ENCODE measurements at regions not wholly inside any gene's neighbourhood (a gene's known extent, or its start where the extent isn't known, plus 50 kb on each side); places are given as distances from the start of the nearest gene placed in this dataset.

- intact Hi-C loops (cut with DNase I): no loop called here
- DNase-seq (no peak), ATAC-seq (no peak)
- no peaks in the 10 kb centered on the region for H3K4me1 ChIP-seq (ENCODE audit: control insufficient read depth, insufficient read depth, low read length)
- H3K27me3 ChIP-seq (ENCODE audit: control insufficient read depth, insufficient read depth): no peaks in the 10 kb centered on the region
- H3K9me3 ChIP-seq (ENCODE audit: control insufficient read depth, low read length): no peaks in the 10 kb centered on the region
- WGBS: 42% methylated on average over 11 of the region's 11 CpGs
- no peak overlapping the region for H3K27ac ChIP-seq (ENCODE audit: low read length)
- no peak overlapping the region for H3K4me3 ChIP-seq (ENCODE audit: low read length)
These were observed 1199.8 kb upstream of the MAP3K7 start for GRCh38 chr6:91786474-91787184.

GRCh38 chr6:91782802-91783201 is 1195.9 kb upstream of the MAP3K7 start:
- Histone ChIP-seq H3K4me3 (ENCODE audit: low read length) (no peak overlapping the region), H3K27ac (ENCODE audit: low read length) (no peak overlapping the region), H3K27me3 (ENCODE audit: control insufficient read depth, insufficient read depth) (no peaks in the 10 kb centered on the region), H3K9me3 (ENCODE audit: control insufficient read depth, low read length) (no peaks in the 10 kb centered on the region), H3K4me1 (ENCODE audit: control insufficient read depth, insufficient read depth, low read length) (no peaks in the 10 kb centered on the region)
- intact Hi-C loops (cut with DNase I): no loop called here
- DNase-seq: no peak
- 47% methylated on average over 2 of the region's 2 CpGs for whole genome bisulfite sequencing
- no peak for ATAC-seq

- H3K27me3 ChIP-seq (ENCODE audit: control insufficient read depth, insufficient read depth): no peaks in the 10 kb centered on the region
- no peak overlapping the region for H3K27ac ChIP-seq (ENCODE audit: low read length)
- DNase-seq: no peak
- no peaks in the 10 kb centered on the region for H3K4me1 ChIP-seq (ENCODE audit: control insufficient read depth, insufficient read depth, low read length)
- no peak overlapping the region for H3K4me3 ChIP-seq (ENCODE audit: low read length)
- ATAC-seq: no peak
- intact Hi-C loops (cut with DNase I): no loop called here
- H3K9me3 ChIP-seq (ENCODE audit: control insufficient read depth, low read length): no peaks in the 10 kb centered on the region
- WGBS: 41% methylated on average over 3 of the region's 3 CpGs
These were observed 1195.1 kb upstream of the MAP3K7 start for GRCh38 chr6:91781946-91782345.

- Histone ChIP-seq H3K9me3 (ENCODE audit: control insufficient read depth, low read length) (no peaks in the 10 kb centered on the region), H3K4me3 (ENCODE audit: low read length) (no peak overlapping the region), H3K4me1 (ENCODE audit: control insufficient read depth, insufficient read depth, low read length) (no peaks in the 10 kb centered on the region), H3K27ac (ENCODE audit: low read length) (no peak overlapping the region), H3K27me3 (ENCODE audit: control insufficient read depth, insufficient read depth) (no peaks in the 10 kb centered on the region)
- no peak for ATAC-seq
- WGBS: 85% methylated on average over 2 of the region's 2 CpGs
- no peak for DNase-seq
- intact Hi-C loops (cut with DNase I): no loop called here
These were observed 1193.4 kb upstream of the MAP3K7 start for GRCh38 chr6:91780270-91780669.

- intact Hi-C loops (cut with DNase I): no loop called here
- Histone ChIP-seq H3K9me3 (ENCODE audit: control insufficient read depth, low read length) (no peaks in the 10 kb centered on the region), H3K4me1 (ENCODE audit: control insufficient read depth, insufficient read depth, low read length) (no peaks in the 10 kb centered on the region), H3K4me3 (ENCODE audit: low read length) (no peak overlapping the region), H3K27ac (ENCODE audit: low read length) (no peak overlapping the region), H3K27me3 (ENCODE audit: control insufficient read depth, insufficient read depth) (no peaks in the 10 kb centered on the region)
- WGBS: 47% methylated on average over 1 of the region's 1 CpG
- DNase-seq (no peak), ATAC-seq (no peak)
These were observed 1174.7 kb upstream of the MAP3K7 start for GRCh38 chr6:91761621-91762020.

- 12% methylated on average over 1 of the region's 1 CpG for WGBS
- no peaks in the 10 kb centered on the region for H3K9me3 ChIP-seq (ENCODE audit: control insufficient read depth, low read length)
- no peak overlapping the region for H3K27ac ChIP-seq (ENCODE audit: low read length)
- intact Hi-C loops (cut with DNase I): no loop called here
- H3K27me3 ChIP-seq (ENCODE audit: control insufficient read depth, insufficient read depth): no peaks in the 10 kb centered on the region
- H3K4me1 ChIP-seq (ENCODE audit: control insufficient read depth, insufficient read depth, low read length): no peaks in the 10 kb centered on the region
- no peak for ATAC-seq
- H3K4me3 ChIP-seq (ENCODE audit: low read length): no peak overlapping the region
- DNase-seq: no peak
These were observed 1167.8 kb upstream of the MAP3K7 start for GRCh38 chr6:91754691-91755090.

GRCh38 chr6:91751526-91751925 is 1164.7 kb upstream of the MAP3K7 start:
- Histone ChIP-seq H3K4me1 (ENCODE audit: control insufficient read depth, insufficient read depth, low read length) (no peaks in the 10 kb centered on the region), H3K27me3 (ENCODE audit: control insufficient read depth, insufficient read depth) (no peaks in the 10 kb centered on the region), H3K27ac (ENCODE audit: low read length) (no peak overlapping the region), H3K4me3 (ENCODE audit: low read length) (no peak overlapping the region), H3K9me3 (ENCODE audit: control insufficient read depth, low read length) (no peaks in the 10 kb centered on the region)
- intact Hi-C loops (cut with DNase I): no loop called here
- 84% methylated on average over 6 of the region's 6 CpGs for WGBS
- no peak for DNase-seq
- ATAC-seq: no peak

GRCh38 chr6:91744566-91744965 is 1157.7 kb upstream of the MAP3K7 start:
- Histone ChIP-seq H3K4me3 (ENCODE audit: low read length) (no peak overlapping the region), H3K27me3 (ENCODE audit: control insufficient read depth, insufficient read depth) (no peaks in the 10 kb centered on the region), H3K4me1 (ENCODE audit: control insufficient read depth, insufficient read depth, low read length) (no peaks in the 10 kb centered on the region), H3K9me3 (ENCODE audit: control insufficient read depth, low read length) (no peaks in the 10 kb centered on the region), H3K27ac (ENCODE audit: low read length) (no peak overlapping the region)
- ATAC-seq (no peak), DNase-seq (no peak)
- intact Hi-C loops (cut with DNase I): no loop called here
- WGBS: 60% methylated on average over 3 of the region's 3 CpGs

- H3K4me1 ChIP-seq (ENCODE audit: control insufficient read depth, insufficient read depth, low read length): no peaks in the 10 kb centered on the region
- no peaks in the 10 kb centered on the region for H3K27me3 ChIP-seq (ENCODE audit: control insufficient read depth, insufficient read depth)
- intact Hi-C loops (cut with DNase I): no loop called here
- H3K4me3 ChIP-seq (ENCODE audit: low read length): no peak overlapping the region
- no peak overlapping the region for H3K27ac ChIP-seq (ENCODE audit: low read length)
- H3K9me3 ChIP-seq (ENCODE audit: control insufficient read depth, low read length): no peaks in the 10 kb centered on the region
- WGBS: 62% methylated on average over 2 of the region's 2 CpGs
- no peak for DNase-seq
- no peak for ATAC-seq
These were observed 1156.9 kb upstream of the MAP3K7 start for GRCh38 chr6:91743756-91744155.

GRCh38 chr6:91731939-91732338 is 1145.1 kb upstream of the MAP3K7 start:
- DNase-seq (no peak), ATAC-seq (no peak)
- Histone ChIP-seq H3K27ac (ENCODE audit: low read length) (no peak overlapping the region), H3K4me1 (ENCODE audit: control insufficient read depth, insufficient read depth, low read length) (no peaks in the 10 kb centered on the region), H3K4me3 (ENCODE audit: low read length) (no peak overlapping the region), H3K9me3 (ENCODE audit: control insufficient read depth, low read length) (no peaks in the 10 kb centered on the region), H3K27me3 (ENCODE audit: control insufficient read depth, insufficient read depth) (no peaks in the 10 kb centered on the region)
- intact Hi-C loops (cut with DNase I): no loop called here

- Histone ChIP-seq H3K4me3 (ENCODE audit: low read length) (no peak overlapping the region), H3K27ac (ENCODE audit: low read length) (no peak overlapping the region), H3K27me3 (ENCODE audit: control insufficient read depth, insufficient read depth) (no peaks in the 10 kb centered on the region), H3K4me1 (ENCODE audit: control insufficient read depth, insufficient read depth, low read length) (no peaks in the 10 kb centered on the region), H3K9me3 (ENCODE audit: control insufficient read depth, low read length) (no peaks in the 10 kb centered on the region)
- intact Hi-C loops (cut with DNase I): no loop called here
- DNase-seq: no peak
- ATAC-seq: no peak
- 70% methylated on average over 2 of the region's 2 CpGs for WGBS
These were observed 1143.8 kb upstream of the MAP3K7 start for GRCh38 chr6:91730710-91731109.

GRCh38 chr6:91720324-91720723 is 1133.5 kb upstream of the MAP3K7 start:
- WGBS: 29% methylated on average over 1 of the region's 1 CpG
- intact Hi-C loops (cut with DNase I): no loop called here
- Histone ChIP-seq H3K4me3 (ENCODE audit: low read length) (no peak overlapping the region), H3K27me3 (ENCODE audit: control insufficient read depth, insufficient read depth) (no peaks in the 10 kb centered on the region), H3K27ac (ENCODE audit: low read length) (no peak overlapping the region), H3K9me3 (ENCODE audit: control insufficient read depth, low read length) (no peaks in the 10 kb centered on the region), H3K4me1 (ENCODE audit: control insufficient read depth, insufficient read depth, low read length) (no peaks in the 10 kb centered on the region)
- ATAC-seq (no peak), DNase-seq (no peak)
